GM19035 (cell line): ENCODE measurements at regions not wholly inside any gene's neighbourhood (a gene's known extent, or its start where the extent isn't known, plus 50 kb on each side); places are given as distances from the start of the nearest gene placed in this dataset.

Experiments used
- ATAC-seq: cut with Tn5 transposase; IDR thresholded peaks from one replicate; pipeline ENCODE4 v1.9.1; 2021; ENCODE audit not compliant: unreplicated experiment

DNA sequence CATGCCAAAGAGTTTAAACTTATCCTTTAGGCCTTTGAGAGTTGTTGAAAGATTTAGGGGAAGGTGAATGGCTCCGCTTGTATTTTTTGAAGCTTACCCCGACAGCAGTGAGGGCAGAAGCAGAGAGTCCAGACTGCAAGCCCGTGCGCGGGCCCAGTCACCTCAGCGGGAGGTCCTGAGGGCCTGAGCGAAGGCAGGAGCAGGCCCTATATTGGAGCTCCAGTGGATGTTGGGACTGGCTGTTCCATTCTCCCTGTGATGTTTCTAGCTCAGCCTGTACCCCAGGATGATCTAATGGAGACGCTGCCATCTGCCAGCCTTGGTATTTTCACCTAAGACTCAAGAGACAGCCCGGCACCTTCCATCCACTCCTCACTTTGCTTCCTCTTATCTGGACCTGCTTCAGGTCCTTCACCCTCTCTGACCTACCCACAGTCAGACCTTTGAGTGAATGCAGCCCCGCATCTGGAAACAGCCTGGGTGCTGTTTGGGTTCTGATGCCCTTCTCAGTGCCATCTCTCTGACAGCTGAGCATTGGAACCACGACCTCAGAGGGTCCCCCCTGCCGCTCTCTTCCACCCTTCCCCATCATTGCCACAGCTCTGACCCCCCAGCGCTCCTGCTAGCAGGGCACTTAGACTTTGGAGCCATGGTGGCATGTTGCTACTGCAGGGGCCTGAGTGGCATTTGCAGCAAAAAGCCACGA, 628.2 kb upstream of the CADM1 start:
- ATAC-seq: no peak

DNA sequence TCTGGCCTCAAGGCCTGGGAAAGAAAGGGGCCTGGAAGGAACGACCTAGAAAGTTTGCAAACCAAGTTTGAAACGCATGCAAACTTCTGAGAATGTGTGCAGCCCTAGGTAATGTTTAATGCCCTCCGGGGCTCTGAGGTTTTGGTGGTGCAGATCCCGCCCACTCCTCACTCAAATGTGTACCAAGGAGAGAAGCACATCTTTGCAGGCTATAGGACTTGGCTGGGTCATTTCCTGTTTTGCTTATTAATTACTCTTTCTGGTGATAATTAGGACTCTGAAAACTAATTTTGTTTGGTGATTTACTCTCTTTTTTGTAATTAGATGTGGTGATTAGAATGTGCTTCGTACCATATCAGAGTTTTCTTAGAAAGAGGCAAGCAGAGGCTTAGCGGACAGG, 625.9 kb upstream of the CADM1 start:
- ATAC-seq: no peak

DNA sequence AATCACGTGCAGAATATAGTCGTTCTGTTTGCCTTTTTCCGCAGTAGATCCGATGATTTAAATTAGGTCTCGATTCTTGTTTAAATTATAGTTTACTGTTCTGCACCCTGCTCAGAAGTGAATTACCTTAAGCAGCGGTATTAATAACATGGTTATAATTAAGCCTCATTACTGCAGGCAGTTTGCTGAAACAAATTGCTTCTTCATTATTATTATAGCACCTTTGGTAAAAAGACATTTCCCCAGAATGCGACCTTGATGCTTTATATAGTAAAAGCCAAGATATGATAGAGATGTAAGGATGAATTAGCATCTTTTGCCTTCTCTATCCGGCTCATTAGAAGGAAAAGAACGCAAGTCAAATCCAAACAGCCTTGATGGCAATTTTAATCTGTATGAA, 625.2 kb upstream of the CADM1 start:
- no peak for ATAC-seq

DNA sequence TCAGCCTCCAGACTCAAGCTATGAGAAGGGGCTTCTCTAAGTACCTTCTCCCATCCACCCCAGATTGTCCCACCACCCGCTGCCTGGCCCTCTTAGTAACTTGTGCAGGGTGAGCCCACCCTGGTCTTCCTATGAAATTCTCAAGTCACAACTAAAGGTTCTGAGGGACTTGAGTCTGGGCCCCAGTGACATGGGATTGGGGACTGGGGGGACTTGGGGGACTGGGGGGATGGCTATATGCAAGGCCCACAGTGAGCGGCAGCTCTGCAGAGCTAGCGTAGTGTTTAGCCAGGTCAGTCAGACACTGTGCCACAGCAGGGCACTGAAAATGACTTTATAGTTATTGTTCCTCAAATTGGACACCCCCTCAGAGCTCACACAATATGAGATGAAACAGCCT, 622.3 kb upstream of the CADM1 start:
- no peak for ATAC-seq

DNA sequence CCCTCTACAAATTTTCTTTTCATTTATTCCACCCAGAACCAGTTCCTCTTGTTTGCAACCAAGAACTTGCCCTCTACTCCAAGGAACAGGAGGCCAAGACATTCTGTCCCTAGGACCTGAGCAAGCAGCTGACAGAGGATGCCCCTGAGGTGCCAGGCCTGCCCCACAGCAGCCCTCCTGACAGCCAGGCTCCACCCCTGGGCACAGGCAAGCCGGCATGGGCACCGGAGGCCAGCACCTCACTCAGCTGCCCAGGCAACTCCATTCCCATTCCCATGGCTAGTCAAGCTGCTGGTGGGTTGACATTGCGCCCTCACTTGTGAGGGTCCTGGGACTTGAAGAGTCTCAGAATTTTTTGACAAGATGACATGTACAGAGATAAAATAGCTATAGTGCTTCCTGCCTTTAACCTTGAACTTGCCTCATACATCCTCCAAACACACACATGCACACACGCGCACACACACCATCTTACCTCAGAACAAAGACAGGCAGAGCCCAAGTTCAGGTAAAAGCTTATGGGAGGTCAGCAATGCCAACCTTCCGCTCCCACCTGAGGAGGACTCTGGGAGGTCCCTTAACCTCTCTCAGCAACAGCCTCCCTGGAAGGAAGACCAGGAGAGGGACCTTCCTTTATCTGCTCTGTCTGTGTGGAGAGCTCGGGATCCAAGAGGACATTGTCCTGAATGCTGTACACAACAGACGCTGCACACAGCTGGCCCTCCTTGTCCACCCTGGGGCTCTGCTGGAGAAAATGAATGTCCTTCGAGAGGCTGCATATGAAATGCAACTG, 620.9 kb upstream of the CADM1 start:
- no peak for ATAC-seq

DNA sequence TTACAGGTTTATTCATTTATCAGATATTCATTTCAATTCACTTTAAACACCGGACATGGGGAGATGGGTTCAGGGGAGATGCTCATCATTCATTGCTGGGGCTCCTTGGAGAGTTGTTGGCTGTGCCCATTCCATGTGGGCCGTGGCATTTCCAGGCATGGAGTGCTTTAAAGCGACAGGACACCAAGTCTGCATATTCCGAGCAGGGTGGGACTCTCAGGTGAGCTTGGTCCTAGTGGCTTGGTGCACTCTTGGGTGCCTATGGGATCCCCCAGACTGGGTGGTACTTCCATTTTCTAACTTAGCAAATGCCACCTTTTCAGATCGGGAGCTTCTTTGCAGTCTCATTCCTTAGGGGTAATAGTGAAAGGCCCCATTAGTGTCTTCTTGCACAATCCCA, 619.5 kb upstream of the CADM1 start:
- ATAC-seq: no peak

DNA sequence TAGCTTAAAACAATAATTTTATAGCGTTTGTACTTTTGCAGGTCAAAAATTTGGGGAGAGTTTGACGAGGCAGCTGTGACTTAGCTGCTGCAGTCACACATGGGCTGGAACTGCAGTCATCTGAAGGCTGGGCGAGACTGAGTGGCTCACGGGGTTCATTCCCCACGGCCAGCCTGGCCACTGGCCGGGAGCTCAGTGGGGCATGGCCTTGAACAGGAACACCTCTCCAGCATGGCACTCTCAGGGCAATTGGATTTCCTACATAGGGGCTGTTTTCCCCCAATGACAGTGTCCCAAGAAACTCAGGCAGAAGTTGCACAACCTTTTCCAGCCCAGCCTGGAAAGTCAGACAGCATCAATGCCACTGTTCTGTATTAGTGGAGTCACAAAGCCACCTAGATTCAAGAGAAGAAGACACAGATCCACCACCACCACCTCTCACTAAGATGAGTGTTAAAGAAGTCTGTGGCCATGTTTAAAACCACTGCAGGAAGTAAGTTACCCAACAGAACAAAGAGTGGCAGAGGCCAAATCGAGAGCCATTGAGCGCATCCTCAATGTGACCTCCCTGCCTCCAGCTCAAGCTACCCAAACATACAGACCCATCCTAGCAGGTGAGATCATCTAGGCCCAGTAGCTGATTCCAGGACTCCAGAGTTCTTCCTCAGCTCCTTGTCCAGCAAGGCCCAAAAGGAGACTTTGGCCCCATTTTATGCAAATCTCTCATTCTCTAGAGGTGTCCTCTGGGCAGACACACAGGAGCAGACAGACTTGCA, 618.7 kb upstream of the CADM1 start:
- ATAC-seq: no peak

DNA sequence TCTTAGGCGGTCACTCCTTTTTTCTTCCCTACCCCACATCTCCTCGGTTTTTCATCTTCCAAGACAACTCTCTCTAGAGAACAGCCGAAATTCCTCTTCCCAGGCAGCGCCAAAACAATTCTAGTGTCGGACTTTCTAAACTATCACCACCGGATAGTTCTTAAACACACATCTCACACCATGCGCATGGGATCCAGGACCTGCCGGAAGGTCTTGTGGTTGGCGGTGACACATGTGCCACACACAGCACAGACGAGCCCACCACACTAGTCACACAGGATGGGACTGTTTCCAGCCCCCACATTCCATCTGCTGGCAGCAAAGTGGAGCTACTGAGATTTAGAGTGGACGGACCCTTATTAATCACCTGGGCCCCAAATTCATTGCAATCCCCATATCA, 614.9 kb upstream of the CADM1 start:
- ATAC-seq: no peak

DNA sequence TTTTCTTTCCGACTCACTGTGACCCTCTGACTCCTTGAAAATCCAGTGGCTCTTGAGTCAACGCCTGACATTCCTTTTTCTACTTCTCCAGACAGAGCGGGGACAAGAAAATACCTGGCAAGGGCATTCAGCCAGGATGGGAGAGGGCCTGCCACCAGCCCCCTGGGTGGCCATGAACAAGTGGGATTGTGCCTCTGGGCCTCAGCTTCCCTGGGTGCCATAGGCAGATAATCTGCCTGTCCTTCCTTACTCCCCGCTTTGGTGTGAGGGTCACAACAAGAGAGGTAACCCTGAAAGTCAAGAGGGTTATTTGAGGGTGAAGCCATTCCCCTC, 613.9 kb upstream of the CADM1 start:
- ATAC-seq: no peak

DNA sequence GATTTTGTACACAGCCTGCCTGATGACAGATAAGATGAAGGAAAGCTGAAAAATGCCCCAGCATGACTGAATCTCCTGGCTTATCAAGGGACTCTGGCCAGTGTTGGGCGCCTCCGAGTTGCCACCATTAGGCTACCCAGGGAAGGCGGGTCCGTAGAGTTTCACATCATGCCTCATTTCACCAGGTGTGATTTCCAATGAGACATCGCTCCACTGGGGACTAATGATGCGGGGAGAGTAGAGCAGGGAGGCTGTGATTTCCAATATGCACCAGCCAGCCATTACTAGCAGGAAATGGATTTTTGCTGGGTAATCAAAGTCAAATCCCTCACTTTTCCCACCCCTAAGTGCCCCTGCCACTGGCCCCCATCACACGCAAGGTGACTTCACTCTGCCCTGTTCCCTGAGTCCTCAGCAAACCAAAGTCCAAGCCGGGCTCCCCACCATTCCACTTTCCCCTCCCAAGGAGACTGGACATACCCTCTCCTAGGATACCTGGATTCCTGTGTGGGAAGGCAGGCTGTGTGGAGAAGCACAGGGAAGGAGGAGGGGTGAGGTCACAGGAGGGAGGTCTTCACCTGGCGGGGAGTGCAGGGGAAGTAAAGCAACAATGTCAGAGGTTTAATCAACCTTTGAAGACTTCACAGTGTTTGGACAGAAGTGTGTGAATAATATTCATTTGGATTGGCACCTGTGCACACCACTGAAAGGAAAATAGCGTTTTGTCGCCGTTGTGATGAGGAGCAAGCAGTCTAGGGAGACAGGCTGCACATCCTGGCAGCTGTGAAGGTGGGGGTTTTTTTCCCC, 613.3 kb upstream of the CADM1 start:
- ATAC-seq: no peak

DNA sequence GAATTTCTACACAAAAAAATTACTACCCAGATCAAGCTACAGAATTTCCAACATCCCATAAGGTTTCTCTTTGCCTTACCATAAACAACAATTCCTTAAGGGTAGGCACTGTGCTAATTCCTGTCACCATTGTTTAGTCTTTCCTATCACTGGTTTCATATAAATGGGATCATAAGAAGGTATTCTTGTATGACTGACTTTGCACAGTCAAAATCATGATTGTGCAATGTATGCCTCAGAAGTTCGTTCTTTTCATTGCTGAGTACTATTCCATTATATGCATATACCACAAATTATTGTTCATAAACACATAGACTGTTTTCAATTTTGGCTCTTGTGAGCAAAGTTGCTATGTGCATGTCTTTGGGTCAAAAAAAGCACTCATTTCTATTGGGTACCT, 611.6 kb upstream of the CADM1 start:
- no peak for ATAC-seq

DNA sequence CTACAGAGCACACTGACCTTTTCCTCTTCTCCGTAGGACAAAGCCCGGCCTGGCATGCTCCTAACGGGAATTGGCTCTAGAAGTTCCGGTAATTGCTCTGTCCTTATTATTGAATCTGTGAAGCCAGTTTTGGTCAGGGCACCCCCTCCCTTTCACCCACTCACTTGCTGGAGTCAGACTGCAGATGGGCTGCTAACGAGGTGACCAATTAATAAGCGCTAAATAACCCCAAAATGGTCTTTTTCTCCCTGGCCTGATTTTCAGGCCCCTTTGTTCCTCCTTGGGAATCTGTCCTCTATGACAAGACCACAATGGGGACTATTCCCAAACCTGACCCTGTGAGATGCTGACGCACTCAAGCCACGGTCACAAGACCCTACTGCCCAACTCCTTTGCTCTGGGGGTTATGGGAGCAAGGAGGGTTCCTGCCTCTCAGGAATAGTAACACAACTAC, 610.0 kb upstream of the CADM1 start:
- no peak for ATAC-seq

DNA sequence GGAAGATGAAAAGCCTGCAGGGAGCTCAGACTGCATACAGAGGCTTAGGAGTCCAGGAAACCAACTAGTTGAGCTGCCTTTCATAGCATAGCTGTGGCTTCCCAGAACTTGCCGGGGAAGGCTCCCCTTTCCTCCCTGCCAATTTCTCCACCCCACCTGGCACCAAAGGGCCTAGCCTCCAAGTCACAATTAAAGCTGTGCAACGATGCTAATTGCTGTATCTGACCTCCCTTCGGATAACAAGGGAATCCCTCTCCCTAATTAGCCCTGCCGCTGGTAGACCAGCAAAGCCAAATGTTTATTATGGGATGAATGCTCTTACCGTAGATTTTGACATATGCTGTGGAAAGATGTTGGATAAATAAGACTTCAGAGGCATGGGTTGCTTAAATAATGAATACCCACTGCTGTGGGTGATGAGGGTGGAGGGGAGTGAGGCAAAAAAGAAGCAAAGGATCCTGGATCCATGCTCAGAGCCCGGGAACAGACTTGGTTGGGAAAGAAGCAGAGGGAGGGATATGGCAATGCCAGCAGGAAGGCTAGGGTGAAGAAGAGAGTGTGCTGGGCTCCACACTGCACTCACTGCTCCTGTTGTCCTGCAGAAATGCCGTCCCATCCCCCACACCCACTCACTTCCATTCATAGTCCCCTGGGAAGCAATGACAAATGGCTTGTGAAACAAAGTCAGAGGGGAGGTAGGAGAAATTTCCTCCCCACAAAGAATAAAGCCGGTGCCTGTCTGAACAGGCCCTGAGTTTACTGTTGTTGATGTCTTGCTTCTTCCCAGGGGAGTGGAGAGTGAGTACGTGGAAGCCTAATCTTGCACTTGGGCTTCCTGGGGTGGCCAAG, 608.1 kb upstream of the CADM1 start:
- no peak for ATAC-seq

DNA sequence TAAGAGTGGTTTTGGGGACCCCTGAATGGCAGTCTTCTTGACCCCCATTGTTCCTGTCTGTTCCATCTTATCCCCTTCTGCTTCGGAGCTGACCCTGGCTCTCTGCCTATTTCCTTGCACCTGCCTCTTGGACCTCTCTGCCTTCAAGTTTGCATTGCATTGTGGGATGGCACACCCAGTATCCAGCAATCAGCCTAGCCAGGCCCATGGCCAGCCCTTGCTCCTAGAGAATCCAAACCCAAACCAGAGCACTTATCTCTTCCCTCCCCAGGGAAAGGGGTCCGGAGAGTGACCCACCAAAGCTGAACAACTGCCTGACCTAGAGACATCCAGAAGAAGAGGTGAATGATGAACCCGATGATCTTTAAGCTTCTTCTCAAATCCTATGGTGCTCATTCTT, 607.3 kb upstream of the CADM1 start:
- no peak for ATAC-seq

DNA sequence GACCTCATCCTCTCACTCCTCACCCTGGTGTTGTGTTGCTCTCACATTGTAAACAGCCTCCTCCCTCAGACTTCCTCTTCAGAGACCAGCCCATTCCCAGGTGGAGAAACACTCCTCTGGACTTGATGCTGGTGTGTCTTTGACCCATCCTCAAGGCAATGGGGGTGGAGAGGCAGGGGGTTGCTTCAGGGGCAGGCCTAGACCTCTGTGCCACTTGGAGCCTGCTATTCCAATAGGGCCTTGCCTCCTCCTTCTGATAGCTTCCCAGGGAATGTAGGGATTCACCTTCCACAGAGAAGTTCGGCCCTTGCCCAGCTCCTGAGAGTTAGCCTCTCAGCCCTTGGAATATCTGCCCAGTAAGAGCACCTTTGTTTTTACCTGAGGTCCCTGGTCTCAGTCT, 606.6 kb upstream of the CADM1 start:
- no peak for ATAC-seq

DNA sequence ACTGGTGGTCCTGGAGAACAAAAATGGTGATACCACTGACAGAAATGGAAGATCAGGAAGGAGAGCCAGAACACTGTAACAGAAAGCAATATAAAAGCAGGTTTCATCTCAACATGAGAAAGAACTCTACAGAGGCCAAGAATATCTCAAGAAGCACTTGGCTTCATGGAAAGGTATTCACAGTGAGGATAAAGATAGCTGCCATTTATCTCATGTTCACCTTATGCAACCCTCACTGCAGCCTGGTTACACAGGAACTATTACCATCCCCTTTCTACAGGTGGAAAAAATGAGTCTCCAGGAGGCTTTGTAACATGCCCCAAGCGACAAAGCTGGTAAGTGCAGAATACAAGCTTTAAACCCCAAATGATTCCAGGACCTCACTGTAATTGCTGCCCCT, 606.1 kb upstream of the CADM1 start:
- no peak for ATAC-seq

DNA sequence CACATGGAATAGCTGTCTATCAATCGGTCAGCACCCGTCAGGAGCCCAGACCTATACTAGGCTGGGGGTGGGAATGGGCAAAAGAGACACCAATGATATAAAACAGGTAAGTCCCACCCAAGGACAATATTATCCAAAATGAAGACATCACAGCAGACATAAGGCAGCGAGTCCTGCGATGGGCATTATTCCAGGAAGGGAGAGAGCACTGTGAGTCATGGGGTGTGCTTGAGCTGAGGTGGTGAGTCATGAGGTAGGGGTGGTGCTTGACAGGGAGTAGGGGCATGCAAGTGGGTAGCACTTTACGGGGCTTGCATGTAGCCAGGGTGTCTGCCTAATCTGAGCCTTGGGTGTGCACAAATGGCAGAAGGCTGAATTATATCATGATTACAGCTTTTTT, 605.0 kb upstream of the CADM1 start:
- ATAC-seq: no peak

DNA sequence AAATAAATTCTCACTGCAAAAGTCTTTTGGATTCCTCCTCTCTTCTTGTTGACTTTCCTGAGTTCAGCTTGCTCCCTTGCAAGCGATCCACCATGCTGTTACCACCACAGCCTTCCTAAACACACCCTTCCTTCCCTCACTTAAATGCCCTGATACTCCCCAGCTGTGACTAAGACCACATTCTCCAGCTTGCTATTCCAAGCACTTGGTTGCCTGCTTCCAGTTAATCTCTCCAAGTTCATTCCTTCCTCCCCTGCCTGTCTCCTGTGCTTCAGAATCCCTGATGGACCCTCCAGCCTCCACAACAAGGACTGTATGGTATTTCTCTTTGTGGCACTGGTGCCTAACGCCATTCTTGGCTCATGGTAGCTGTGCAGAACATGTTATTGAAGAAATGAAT, 603.9 kb upstream of the CADM1 start:
- ATAC-seq: no peak

DNA sequence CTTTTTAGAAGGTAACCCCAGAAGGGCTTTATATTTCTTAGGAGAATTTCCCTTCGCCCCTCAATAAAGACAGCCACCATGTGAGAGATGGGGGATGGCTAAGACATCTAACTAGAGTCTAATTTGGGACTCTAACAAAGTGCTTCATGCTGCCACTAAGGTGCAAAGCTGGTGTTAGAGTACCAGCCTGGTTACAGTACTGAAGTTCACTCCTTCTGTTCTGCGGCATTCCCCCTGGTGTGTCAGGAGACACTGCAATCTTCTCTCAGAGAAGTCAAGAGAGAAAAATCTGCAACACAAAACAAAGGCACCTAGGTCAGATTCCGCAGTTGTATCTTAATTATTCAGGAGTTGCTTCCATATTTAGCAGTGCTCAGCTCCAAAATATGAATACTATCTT, 603.0 kb upstream of the CADM1 start:
- no peak for ATAC-seq

DNA sequence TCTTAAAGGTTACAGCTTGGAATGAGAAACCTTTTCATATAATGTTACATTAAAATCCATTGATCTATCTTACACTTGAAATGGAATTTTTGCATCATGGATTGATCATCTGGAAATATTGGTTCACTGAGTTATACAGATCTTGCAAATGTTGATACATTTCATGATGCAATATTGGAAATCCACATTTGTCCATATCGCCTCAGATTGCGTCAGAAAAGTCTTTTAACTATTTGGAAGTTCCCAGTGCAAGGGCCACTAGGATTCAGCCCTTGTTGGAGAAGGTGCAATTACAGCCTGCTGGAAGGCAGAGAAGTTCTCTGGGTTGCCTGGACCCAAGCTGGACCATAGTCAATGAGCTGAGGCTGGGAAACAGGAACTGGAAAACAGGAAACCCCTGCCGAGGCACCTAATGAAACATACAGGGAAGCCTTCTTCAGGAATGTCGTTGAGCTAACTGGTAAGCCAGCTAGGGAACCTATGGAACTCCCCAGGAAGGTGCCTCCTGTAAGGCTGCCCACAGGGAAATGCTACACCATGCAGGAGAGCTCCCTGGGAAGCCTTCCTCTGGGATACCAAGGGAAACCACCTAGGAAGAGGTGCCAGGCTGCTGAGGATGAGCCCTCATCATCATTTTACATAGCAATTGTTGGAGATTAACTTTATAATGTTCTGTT, 600.4 kb upstream of the CADM1 start:
- ATAC-seq: no peak
